NCI-H1105 (cell line): ENCODE measurements at regions not wholly inside any gene's neighbourhood (a gene's known extent, or its start where the extent isn't known, plus 50 kb on each side); places are given as distances from the start of the nearest gene placed in this dataset.
"Not testable (repeated sequence)": the region's sequence is repeated elsewhere in the genome, so short reads cannot be mapped to it uniquely, and the experiment has no call there.

Source experiments
- DNase-seq: peaks from one replicate; lab custom pipeline; 2025; lab: John Stamatoyannopoulos, UW

- no peak for DNase-seq
These were observed 53.1 kb upstream of the STK39 start for GRCh38 chr2:168300460-168300859.

- DNase-seq, result no peak
These were observed 56.8 kb upstream of the STK39 start for GRCh38 chr2:168304024-168304681.

GRCh38 chr2:168307379-168307778 is 60.0 kb upstream of the STK39 start:
- DNase-seq, result no peak

- DNase-seq, result no peak
These were observed 63.2 kb upstream of the STK39 start for GRCh38 chr2:168310580-168310979.

GRCh38 chr2:168311261-168311910 is 64.0 kb upstream of the STK39 start:
- DNase-seq, result peak; percentile 46

- DNase-seq, result no peak
These were observed 64.8 kb upstream of the STK39 start for GRCh38 chr2:168312036-168312822.

GRCh38 chr2:168314236-168314635 is 66.8 kb upstream of the STK39 start:
- DNase-seq, result no peak

GRCh38 chr2:168315331-168316072 is 68.1 kb upstream of the STK39 start:
- no peak for DNase-seq

GRCh38 chr2:168316073-168316440 is 68.7 kb upstream of the STK39 start:
- no peak for DNase-seq

- DNase-seq, result no peak
These were observed 69.9 kb upstream of the STK39 start for GRCh38 chr2:168317282-168317681.

- no peak for DNase-seq
These were observed 72.9 kb upstream of the STK39 start for GRCh38 chr2:168320267-168320666.

- DNase-seq, result no peak
These were observed 75.1 kb upstream of the STK39 start for GRCh38 chr2:168322325-168323007.

GRCh38 chr2:168323529-168324021 is 76.2 kb upstream of the STK39 start:
- no peak for DNase-seq

GRCh38 chr2:168326572-168326971 is 79.2 kb upstream of the STK39 start:
- no peak for DNase-seq

GRCh38 chr2:168327328-168327727 is 79.9 kb upstream of the STK39 start:
- DNase-seq, result no peak

GRCh38 chr2:168328421-168328820 is 81.0 kb upstream of the STK39 start:
- DNase-seq, result no peak

GRCh38 chr2:168330624-168331423 is 83.4 kb upstream of the STK39 start:
- no peak for DNase-seq

- DNase-seq, result not testable (repeated sequence)
These were observed 87.9 kb upstream of the STK39 start for GRCh38 chr2:168335254-168335653.

GRCh38 chr2:168336786-168337388 is 89.5 kb upstream of the STK39 start:
- no peak for DNase-seq

- DNase-seq, result no peak
These were observed 90.9 kb upstream of the STK39 start for GRCh38 chr2:168338292-168338691.
